MM.1S (cell line): ENCODE measurements at regions not wholly inside any gene's neighbourhood (a gene's known extent, or its start where the extent isn't known, plus 50 kb on each side); places are given as distances from the start of the nearest gene placed in this dataset.

Experiments used
- CTCF ChIP-seq: fragments of 300-600 bp; sonication (generic); IDR thresholded peaks from 2 replicates; pipeline ENCODE4 v1.5.1; 2016; ENCODE audit warnings: antibody characterized with exemption, low read length, mixed read lengths
- EZH2 ChIP-seq: fragments of 300-600 bp; sonication (generic); optimal IDR thresholded peaks from 2 replicates; pipeline ENCODE3; 2017; ENCODE audit warnings: low read depth, mild to moderate bottlenecking, antibody characterized with exemption, low read length, mixed read lengths
- EZH2phosphoT487 ChIP-seq: fragments of 300-600 bp; sonication (generic); IDR thresholded peaks from 2 replicates; pipeline ENCODE4 v1.6.1; 2018; ENCODE audit warnings: antibody characterized with exemption, low read length

GRCh38 chr3:17882981-17883380 is 140.6 kb upstream of the TBC1D5 start:
- TF ChIP-seq EZH2 = no peak
- no peak for TF ChIP-seq CTCF
- no peak for TF ChIP-seq EZH2phosphoT487
